Tibial nerve (tissue), 4 donors: ENCODE measurements at regions not wholly inside any gene's neighbourhood (a gene's known extent, or its start where the extent isn't known, plus 50 kb on each side); places are given as distances from the start of the nearest gene placed in this dataset.

Experiments
- DNase-seq, 2 donors: peaks; one replicate each; pipeline ENCODE4 v3.0.0-alpha.2; 2019; ENCODE audit warnings: low spot score in 2 of 2
- H3K27ac ChIP-seq, 4 donors: fragments of 200-600 bp; sonication (generic) in 3 of 4; one replicate each; pipeline ENCODE4 v1.5.1; 2017 to 2019; ENCODE audit warnings: mild to moderate bottlenecking in 1 of 4
- H3K27me3 ChIP-seq, 2 donors: fragments of 200-600 bp; sonication (generic) in 1 of 2; one replicate each; pipeline versions ENCODE4 v1.5.1 to v1.6.0; 2017 to 2019
- H3K36me3 ChIP-seq, 3 donors: fragments of 200-600 bp; sonication (generic); one replicate each; pipeline ENCODE4 v1.5.1; 2018 to 2019
- H3K4me1 ChIP-seq, 4 donors: fragments of 200-600 bp; sonication (generic) in 3 of 4; one replicate each; pipeline ENCODE4 v1.5.1; 2017 to 2019
- H3K4me3 ChIP-seq, 4 donors: fragments of 200-600 bp; sonication (generic) in 3 of 4; one replicate each; pipeline ENCODE4 v1.5.1; 2017 to 2019; ENCODE audit warnings: mild to moderate bottlenecking in 1 of 4, moderate library complexity in 1 of 4
- H3K9me3 ChIP-seq, 4 donors: fragments of 200-600 bp; sonication (generic) in 3 of 4; one replicate each; pipeline ENCODE4 v1.5.1; 2017 to 2019
- EP300 ChIP-seq, 2 donors: sonication (generic); formaldehyde crosslinking; IDR thresholded peaks; one replicate each; pipeline ENCODE4 v1.6.1; 2017; ENCODE audit warnings: antibody characterized with exemption in 2 of 2, mild to moderate bottlenecking in 1 of 2
- POLR2A ChIP-seq, 2 donors: fragments of 450-650 bp; IDR thresholded peaks; one replicate each; pipeline ENCODE4 v1.6.1; 2017; ENCODE audit warnings: antibody characterized with exemption in 2 of 2, mild to moderate bottlenecking in 2 of 2, moderate library complexity in 2 of 2
- WGBS, 2 donors: methylation state at CpG; one replicate each; pipeline ENCODE4 v1.1.5; 2018; 5-methylcytosine and 5-hydroxymethylcytosine counted together
- TF ChIP-seq, protein P1 (sequence below), 5 experiments: fragments of 200-600 bp in 3 of 5; fragments of 450-650 bp in 2 of 5; sonication (generic) in 3 of 5; IDR thresholded peaks; one replicate each; pipeline ENCODE4 v1.5.1; 2016 to 2019; ENCODE audit warnings: antibody characterized with exemption in 5 of 5, mild to moderate bottlenecking in 3 of 5, moderate library complexity in 2 of 5

DNA sequence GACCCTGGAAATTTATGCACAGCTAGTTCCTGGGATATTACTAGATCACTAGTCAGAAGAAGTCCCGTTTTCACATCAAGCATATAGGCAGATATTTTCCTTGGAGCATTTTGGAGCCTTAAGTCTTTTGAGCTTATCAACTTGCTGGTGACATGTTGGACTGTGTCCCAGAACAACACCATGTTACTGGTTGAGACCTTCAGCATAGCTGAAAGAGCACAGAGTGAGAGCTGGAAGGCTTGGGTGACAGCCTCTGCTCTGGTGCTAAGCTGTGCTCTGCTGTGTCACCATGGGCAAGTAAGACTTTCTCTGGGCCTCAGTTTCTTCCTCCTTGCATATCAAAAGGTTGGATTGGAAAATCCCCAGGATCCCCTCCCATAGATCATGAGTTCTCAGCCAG lies 116.6 kb upstream of the FRMPD4 start:
- H3K27me3 ChIP-seq: no peaks in the 10 kb centered on the region
- H3K4me3 ChIP-seq: no peak overlapping the region
- no peaks in the 10 kb centered on the region for H3K36me3 ChIP-seq
- 67 to 73% methylated on average over 1 of the region's 1 CpG for WGBS, 2 donors
- DNase-seq: no peak
- H3K4me1 ChIP-seq: no peaks in the 10 kb centered on the region
- no peak for TF ChIP-seq EP300 (IDR thresholded peaks at IDR 0.05)
- TF ChIP-seq, protein P1, sequence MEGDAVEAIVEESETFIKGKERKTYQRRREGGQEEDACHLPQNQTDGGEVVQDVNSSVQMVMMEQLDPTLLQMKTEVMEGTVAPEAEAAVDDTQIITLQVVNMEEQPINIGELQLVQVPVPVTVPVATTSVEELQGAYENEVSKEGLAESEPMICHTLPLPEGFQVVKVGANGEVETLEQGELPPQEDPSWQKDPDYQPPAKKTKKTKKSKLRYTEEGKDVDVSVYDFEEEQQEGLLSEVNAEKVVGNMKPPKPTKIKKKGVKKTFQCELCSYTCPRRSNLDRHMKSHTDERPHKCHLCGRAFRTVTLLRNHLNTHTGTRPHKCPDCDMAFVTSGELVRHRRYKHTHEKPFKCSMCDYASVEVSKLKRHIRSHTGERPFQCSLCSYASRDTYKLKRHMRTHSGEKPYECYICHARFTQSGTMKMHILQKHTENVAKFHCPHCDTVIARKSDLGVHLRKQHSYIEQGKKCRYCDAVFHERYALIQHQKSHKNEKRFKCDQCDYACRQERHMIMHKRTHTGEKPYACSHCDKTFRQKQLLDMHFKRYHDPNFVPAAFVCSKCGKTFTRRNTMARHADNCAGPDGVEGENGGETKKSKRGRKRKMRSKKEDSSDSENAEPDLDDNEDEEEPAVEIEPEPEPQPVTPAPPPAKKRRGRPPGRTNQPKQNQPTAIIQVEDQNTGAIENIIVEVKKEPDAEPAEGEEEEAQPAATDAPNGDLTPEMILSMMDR (IDR thresholded peaks at IDR 0.05): no peak
- TF ChIP-seq POLR2A (IDR thresholded peaks at IDR 0.05): no peak
- no peaks in the 10 kb centered on the region for H3K9me3 ChIP-seq
- H3K27ac ChIP-seq: no peak overlapping the region

- Histone ChIP-seq H3K36me3 (no peaks in the 10 kb centered on the region), H3K27me3 (no peaks in the 10 kb centered on the region), H3K4me1 (no peaks in the 10 kb centered on the region), H3K4me3 (no peak overlapping the region), H3K27ac (no peak overlapping the region), H3K9me3 (no peaks in the 10 kb centered on the region)
- DNase-seq: no peak
- WGBS, 2 donors: 71 to 95% methylated on average over 2 of the region's 2 CpGs
- TF ChIP-seq EP300 (IDR thresholded peaks at IDR 0.05) (no peak), POLR2A (IDR thresholded peaks at IDR 0.05) (no peak)
- TF ChIP-seq, protein P1 (IDR thresholded peaks at IDR 0.05): no peak
These were observed 111.8 kb upstream of the FRMPD4 start for GRCh38 chrX:12026481-12026880.

DNA sequence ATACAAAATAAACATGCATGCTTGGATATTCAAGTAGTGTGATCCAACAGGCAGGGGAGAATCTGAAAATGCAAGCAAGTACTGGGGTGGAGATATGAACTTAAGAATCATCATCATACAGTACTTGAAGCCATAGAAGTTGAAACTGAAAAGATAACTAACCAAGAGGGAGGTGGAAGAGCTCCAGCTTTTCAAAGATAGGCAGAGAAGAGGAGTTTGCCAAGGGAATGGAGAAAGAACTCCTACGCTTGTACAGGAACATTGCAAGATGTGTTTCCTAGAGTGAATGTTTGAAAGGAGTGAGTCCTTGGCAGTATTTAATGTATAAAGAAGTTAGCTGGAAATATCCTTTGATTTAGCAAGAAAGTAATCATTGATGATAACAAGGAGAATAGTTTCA lies 106.2 kb upstream of the FRMPD4 start:
- DNase-seq: no peak
- TF ChIP-seq, protein P1 (IDR thresholded peaks at IDR 0.05): no peak
- no peak for TF ChIP-seq POLR2A (IDR thresholded peaks at IDR 0.05)
- TF ChIP-seq EP300 (IDR thresholded peaks at IDR 0.05): no peak
- Histone ChIP-seq H3K36me3 (no peaks in the 10 kb centered on the region), H3K4me3 (no peak overlapping the region), H3K4me1 (no peaks in the 10 kb centered on the region), H3K27ac (no peak overlapping the region), H3K27me3 (no peaks in the 10 kb centered on the region), H3K9me3 (no peaks in the 10 kb centered on the region)
- WGBS, 2 donors: 86 to 100% methylated on average over 1 of the region's 1 CpG

DNA sequence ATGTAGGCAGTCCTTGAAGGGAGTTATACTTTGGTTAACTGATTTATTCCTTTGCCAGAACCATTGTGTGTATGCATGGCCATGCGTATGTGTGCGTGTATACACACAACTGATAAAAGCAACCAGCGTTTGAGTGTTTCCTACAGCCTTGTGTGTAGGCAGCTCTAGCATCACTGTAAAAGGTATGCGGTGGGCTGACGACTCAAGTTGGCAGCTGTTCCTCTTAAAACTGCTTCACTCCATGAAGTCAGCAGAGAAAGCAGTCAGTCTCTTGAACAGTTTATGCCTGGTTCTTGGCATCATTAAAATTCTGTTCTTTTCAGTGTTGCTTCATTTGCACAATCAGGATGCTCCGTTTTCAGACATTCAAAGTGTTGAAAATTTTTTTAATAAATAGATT lies 103.5 kb upstream of the FRMPD4 start:
- H3K9me3 ChIP-seq: no peaks in the 10 kb centered on the region
- no peaks in the 10 kb centered on the region for H3K4me1 ChIP-seq
- TF ChIP-seq, protein P1 (IDR thresholded peaks at IDR 0.05): no peak
- no peak for TF ChIP-seq POLR2A (IDR thresholded peaks at IDR 0.05)
- no peak for TF ChIP-seq EP300 (IDR thresholded peaks at IDR 0.05)
- H3K4me3 ChIP-seq: no peak overlapping the region
- WGBS, 2 donors: 76 to 83% methylated on average over 6 of the region's 6 CpGs
- H3K27ac ChIP-seq: no peak overlapping the region
- no peaks in the 10 kb centered on the region for H3K27me3 ChIP-seq
- DNase-seq: no peak
- no peaks in the 10 kb centered on the region for H3K36me3 ChIP-seq

DNA sequence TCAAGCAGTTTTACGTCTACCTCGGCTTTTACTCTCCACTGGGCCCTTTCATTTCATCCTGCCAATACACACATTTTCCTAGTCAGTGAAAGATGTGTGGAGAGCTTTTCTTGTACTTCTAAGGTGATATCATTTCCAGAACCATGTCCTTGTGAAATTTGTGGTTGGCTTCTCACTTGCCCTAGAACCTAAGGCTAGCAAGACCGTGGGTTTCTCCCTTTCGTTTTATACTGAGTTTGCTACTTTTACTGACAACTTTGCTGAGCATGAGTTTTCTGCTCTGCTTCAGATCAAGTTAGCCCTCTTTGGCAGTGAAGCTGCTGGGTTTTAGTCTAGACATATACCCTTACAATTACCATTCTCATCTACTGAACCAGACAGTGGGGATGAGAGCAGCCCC lies 95.7 kb upstream of the FRMPD4 start:
- no peaks in the 10 kb centered on the region for H3K36me3 ChIP-seq
- no peaks in the 10 kb centered on the region for H3K4me1 ChIP-seq
- no peak for DNase-seq
- H3K4me3 ChIP-seq: no peak overlapping the region
- no peaks in the 10 kb centered on the region for H3K9me3 ChIP-seq
- TF ChIP-seq POLR2A (IDR thresholded peaks at IDR 0.05) (no peak), EP300 (IDR thresholded peaks at IDR 0.05) (no peak)
- TF ChIP-seq, protein P1 (IDR thresholded peaks at IDR 0.05): no peak
- H3K27ac ChIP-seq: no peak overlapping the region
- WGBS, 2 donors: 52 to 68% methylated on average over 4 of the region's 4 CpGs
- H3K27me3 ChIP-seq: no peaks in the 10 kb centered on the region
